ENCODE measurements at regions not wholly inside any gene's neighbourhood (a gene's known extent, or its start where the extent isn't known, plus 50 kb on each side); places are given as distances from the start of the nearest gene placed in this dataset.

DNA sequence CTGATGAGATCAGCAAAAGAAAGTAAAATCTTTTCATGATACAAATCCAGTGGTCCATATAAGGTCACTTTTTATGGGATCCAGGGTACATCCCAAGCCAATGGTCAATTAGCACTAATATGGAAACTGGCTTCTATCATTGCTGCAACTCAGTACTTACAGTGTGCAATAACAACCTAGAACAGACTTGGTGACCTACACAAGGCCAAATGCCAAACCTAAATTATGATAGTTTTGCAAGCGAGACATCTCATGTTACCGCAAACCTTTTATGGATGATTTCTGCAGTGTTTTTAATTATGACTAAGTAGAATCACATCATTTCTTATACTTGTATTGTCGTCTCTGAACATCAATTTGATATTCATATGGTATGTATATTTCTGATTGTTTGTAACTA is 583.5 kb upstream of the SEMA3D start:
- TF ChIP-seq, protein P1, sequence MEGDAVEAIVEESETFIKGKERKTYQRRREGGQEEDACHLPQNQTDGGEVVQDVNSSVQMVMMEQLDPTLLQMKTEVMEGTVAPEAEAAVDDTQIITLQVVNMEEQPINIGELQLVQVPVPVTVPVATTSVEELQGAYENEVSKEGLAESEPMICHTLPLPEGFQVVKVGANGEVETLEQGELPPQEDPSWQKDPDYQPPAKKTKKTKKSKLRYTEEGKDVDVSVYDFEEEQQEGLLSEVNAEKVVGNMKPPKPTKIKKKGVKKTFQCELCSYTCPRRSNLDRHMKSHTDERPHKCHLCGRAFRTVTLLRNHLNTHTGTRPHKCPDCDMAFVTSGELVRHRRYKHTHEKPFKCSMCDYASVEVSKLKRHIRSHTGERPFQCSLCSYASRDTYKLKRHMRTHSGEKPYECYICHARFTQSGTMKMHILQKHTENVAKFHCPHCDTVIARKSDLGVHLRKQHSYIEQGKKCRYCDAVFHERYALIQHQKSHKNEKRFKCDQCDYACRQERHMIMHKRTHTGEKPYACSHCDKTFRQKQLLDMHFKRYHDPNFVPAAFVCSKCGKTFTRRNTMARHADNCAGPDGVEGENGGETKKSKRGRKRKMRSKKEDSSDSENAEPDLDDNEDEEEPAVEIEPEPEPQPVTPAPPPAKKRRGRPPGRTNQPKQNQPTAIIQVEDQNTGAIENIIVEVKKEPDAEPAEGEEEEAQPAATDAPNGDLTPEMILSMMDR (IDR thresholded peaks at IDR 0.05; ENCODE audit: low read depth, low read length, poor library complexity, severe bottlenecking): no peak
- TF ChIP-seq EZH2phosphoT487 (IDR thresholded peaks at IDR 0.05; ENCODE audit: borderline replicate concordance, low read length): no peak
